Keratinocyte (primary cell): ENCODE measurements at regions not wholly inside any gene's neighbourhood (a gene's known extent, or its start where the extent isn't known, plus 50 kb on each side); places are given as distances from the start of the nearest gene placed in this dataset.

Source experiments
- DNase-seq: peaks from one replicate; pipeline ENCODE4 v3.0.0-alpha.2; 2011; ENCODE audit warnings: low read depth, missing footprints, low spot score
- FAIRE-seq: peaks from 2 replicates; lab custom pipeline; 2011; peaks lifted over from hg19 to GRCh38; lab: Jason Lieb, UNC
- H2AFZ ChIP-seq: 2 replicates; pipeline ENCODE4 v1.6.0; 2012; ENCODE audit warnings: low read length, control low read depth, inconsistent platforms; ENCODE audit not compliant: control insufficient read depth
- H3K27ac ChIP-seq: 2 replicates; pipeline ENCODE4 v1.5.1; 2011; ENCODE audit warnings: low read length; ENCODE audit not compliant: control insufficient read depth, insufficient read depth
- H3K27me3 ChIP-seq: 3 replicates; pipeline ENCODE4 v1.6.0; 2011; ENCODE audit warnings: low read length; ENCODE audit not compliant: control insufficient read depth, insufficient read depth; ENCODE audit errors: extremely low read depth
- H3K36me3 ChIP-seq, 2 experiments: 2 replicates in 1 of 2; 3 replicates in 1 of 2; pipeline ENCODE4 v1.5.1; 2011; ENCODE audit warnings: low read length in 2 of 2, mild to moderate bottlenecking in 1 of 2; ENCODE audit not compliant: control insufficient read depth in 2 of 2, insufficient read depth in 2 of 2; ENCODE audit errors: extremely low read depth in 1 of 2
- H3K4me1 ChIP-seq: 3 replicates; pipeline ENCODE4 v1.5.1; 2011; ENCODE audit warnings: low read length; ENCODE audit not compliant: control insufficient read depth, insufficient read depth; ENCODE audit errors: extremely low read depth
- H3K4me2 ChIP-seq: 3 replicates; pipeline ENCODE4 v1.6.0; 2011; ENCODE audit warnings: low read depth, low read length; ENCODE audit not compliant: control insufficient read depth, insufficient read depth; ENCODE audit errors: extremely low read depth
- H3K4me3 ChIP-seq, 3 experiments: fragments of 200-600 bp in 1 of 3; sonication (generic) in 1 of 3; 2 replicates in 2 of 3; 3 replicates in 1 of 3; pipeline ENCODE4 v1.5.1; 2011 to 2016; ENCODE audit warnings: low read length in 3 of 3, mild to moderate bottlenecking in 3 of 3, control low read depth in 2 of 3, inconsistent platforms in 1 of 3, low read depth in 1 of 3, mixed read lengths in 1 of 3, mixed run types in 1 of 3, moderate library complexity in 1 of 3; ENCODE audit not compliant: control insufficient read depth in 2 of 3, insufficient read depth in 2 of 3; ENCODE audit errors: extremely low read depth in 1 of 3
- H3K79me2 ChIP-seq: 2 replicates; pipeline ENCODE4 v1.6.0; 2012; ENCODE audit warnings: low read length; ENCODE audit not compliant: control insufficient read depth, insufficient read depth
- H3K9ac ChIP-seq: 3 replicates; pipeline ENCODE4 v1.6.0; 2011; ENCODE audit warnings: low read length; ENCODE audit not compliant: control insufficient read depth, insufficient read depth; ENCODE audit errors: extremely low read depth
- H3K9me1 ChIP-seq: 3 replicates; pipeline ENCODE4 v1.6.0; 2011; ENCODE audit warnings: low read length; ENCODE audit not compliant: control insufficient read depth, insufficient read depth; ENCODE audit errors: extremely low read depth
- H3K9me3 ChIP-seq: 2 replicates; pipeline ENCODE4 v1.5.1; 2012; ENCODE audit warnings: low read depth, low read length; ENCODE audit not compliant: control insufficient read depth
- H4K20me1 ChIP-seq: 3 replicates; pipeline ENCODE4 v1.6.0; 2011; ENCODE audit warnings: low read length; ENCODE audit not compliant: control insufficient read depth, insufficient read depth; ENCODE audit errors: extremely low read depth
- EZH2 ChIP-seq: IDR thresholded peaks from one replicate; pipeline ENCODE4 v1.6.1; 2012; ENCODE audit warnings: inconsistent platforms, mild to moderate bottlenecking, low read length, moderate library complexity
- dilution Hi-C: fragments of 300-500 bp; cut with MboI; formaldehyde crosslinking; loops from one replicate; pipeline ENCODE4 v1.7.0; 2020; ENCODE audit warnings: low sequenced_read_pairs; ENCODE audit not compliant: extremely low pct_ligation_motif_present
- TF ChIP-seq, protein P1 (sequence below), 3 experiments: IDR thresholded peaks in 1 of 3; conservative IDR thresholded peaks in 1 of 3; optimal IDR thresholded peaks in 1 of 3; 2 replicates in 2 of 3; 3 replicates in 1 of 3; pipeline versions ENCODE3 to v1.5.1; 2011; ENCODE audit warnings: low read length in 3 of 3, mild to moderate bottlenecking in 3 of 3, moderate library complexity in 2 of 3, control low read depth in 1 of 3, inconsistent platforms in 1 of 3; ENCODE audit not compliant: insufficient read depth in 2 of 3; ENCODE audit errors: extremely low read depth in 1 of 3

GRCh38 chr21:35627462-35627861, 432.9 kb downstream of the SETD4 start:
- Histone ChIP-seq H3K4me1 (no peaks in the 10 kb centered on the region), H3K79me2 (no peaks in the 10 kb centered on the region), H3K4me2 (no peak overlapping the region), H3K36me3 (no peaks in the 10 kb centered on the region), H4K20me1 (no peaks in the 10 kb centered on the region), H3K9ac (no peak overlapping the region), H3K9me3 (no peaks in the 10 kb centered on the region), H3K27me3 (no peaks in the 10 kb centered on the region), H3K27ac (no peak overlapping the region), H2AFZ (no peak overlapping the region), H3K4me3 (no peak overlapping the region), H3K9me1 (no peaks in the 10 kb centered on the region)
- FAIRE-seq, result no peak
- no peak for DNase-seq
- dilution Hi-C loops, result no loop called here
- no peak for TF ChIP-seq EZH2
- TF ChIP-seq, protein P1, sequence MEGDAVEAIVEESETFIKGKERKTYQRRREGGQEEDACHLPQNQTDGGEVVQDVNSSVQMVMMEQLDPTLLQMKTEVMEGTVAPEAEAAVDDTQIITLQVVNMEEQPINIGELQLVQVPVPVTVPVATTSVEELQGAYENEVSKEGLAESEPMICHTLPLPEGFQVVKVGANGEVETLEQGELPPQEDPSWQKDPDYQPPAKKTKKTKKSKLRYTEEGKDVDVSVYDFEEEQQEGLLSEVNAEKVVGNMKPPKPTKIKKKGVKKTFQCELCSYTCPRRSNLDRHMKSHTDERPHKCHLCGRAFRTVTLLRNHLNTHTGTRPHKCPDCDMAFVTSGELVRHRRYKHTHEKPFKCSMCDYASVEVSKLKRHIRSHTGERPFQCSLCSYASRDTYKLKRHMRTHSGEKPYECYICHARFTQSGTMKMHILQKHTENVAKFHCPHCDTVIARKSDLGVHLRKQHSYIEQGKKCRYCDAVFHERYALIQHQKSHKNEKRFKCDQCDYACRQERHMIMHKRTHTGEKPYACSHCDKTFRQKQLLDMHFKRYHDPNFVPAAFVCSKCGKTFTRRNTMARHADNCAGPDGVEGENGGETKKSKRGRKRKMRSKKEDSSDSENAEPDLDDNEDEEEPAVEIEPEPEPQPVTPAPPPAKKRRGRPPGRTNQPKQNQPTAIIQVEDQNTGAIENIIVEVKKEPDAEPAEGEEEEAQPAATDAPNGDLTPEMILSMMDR (optimal IDR thresholded peaks at IDR 0.05 in 1 of 3, IDR thresholded peaks at IDR 0.05 in 1 of 3, conservative IDR thresholded peaks at IDR 0.05 in 1 of 3; ENCODE audit: extremely low read depth in 1 of 3, insufficient read depth in 2 of 3, low read length in 3 of 3), result no peak

- TF ChIP-seq, protein P1 (optimal IDR thresholded peaks at IDR 0.05 in 1 of 3, IDR thresholded peaks at IDR 0.05 in 1 of 3, conservative IDR thresholded peaks at IDR 0.05 in 1 of 3; ENCODE audit: extremely low read depth in 1 of 3, insufficient read depth in 2 of 3, low read length in 3 of 3), result no peak
- no peak for TF ChIP-seq EZH2
- Histone ChIP-seq H3K4me3 (no peak overlapping the region), H3K9me1 (no peaks in the 10 kb centered on the region), H2AFZ (no peak overlapping the region), H3K4me2 (no peak overlapping the region), H4K20me1 (no peaks in the 10 kb centered on the region), H3K36me3 (no peaks in the 10 kb centered on the region), H3K9ac (no peak overlapping the region), H3K4me1 (no peaks in the 10 kb centered on the region), H3K27me3 (no peaks in the 10 kb centered on the region), H3K27ac (no peak overlapping the region), H3K79me2 (no peaks in the 10 kb centered on the region), H3K9me3 (no peaks in the 10 kb centered on the region)
- no peak for FAIRE-seq
- dilution Hi-C loops, result no loop called here
- no peak for DNase-seq
Observed at GRCh38 chr21:35625576-35625975, 434.8 kb downstream of the SETD4 start.
